HG03521 (cell line): ENCODE measurements at regions not wholly inside any gene's neighbourhood (a gene's known extent, or its start where the extent isn't known, plus 50 kb on each side); places are given as distances from the start of the nearest gene placed in this dataset.

Source experiments
- ATAC-seq: cut with Tn5 transposase; IDR thresholded peaks from one replicate; pipeline ENCODE4 v1.9.1; 2021; ENCODE audit warnings: mild to moderate bottlenecking, moderate library complexity; ENCODE audit not compliant: unreplicated experiment

- ATAC-seq: no peak
Measured at GRCh38 chr2:42888321-42889245, 96.2 kb upstream of the HAAO start.

GRCh38 chr2:42886921-42887320, 94.5 kb upstream of the HAAO start:
- no peak for ATAC-seq

GRCh38 chr2:42882756-42883155, 90.4 kb upstream of the HAAO start:
- no peak for ATAC-seq

- no peak for ATAC-seq
Measured at GRCh38 chr2:42881732-42882131, 89.3 kb upstream of the HAAO start.

- ATAC-seq: no peak
Measured at GRCh38 chr2:42880738-42881690, 88.6 kb upstream of the HAAO start.

GRCh38 chr2:42879913-42880737, 87.7 kb upstream of the HAAO start:
- no peak for ATAC-seq

GRCh38 chr2:42879121-42879705, 86.8 kb upstream of the HAAO start:
- no peak for ATAC-seq

- peak; percentile 80 for ATAC-seq
Measured at GRCh38 chr2:42878581-42878980, 86.2 kb upstream of the HAAO start.

GRCh38 chr2:42877936-42878335, 85.6 kb upstream of the HAAO start:
- no peak for ATAC-seq

- no peak for ATAC-seq
Measured at GRCh38 chr2:42877511-42877910, 85.1 kb upstream of the HAAO start.

- ATAC-seq: no peak
Measured at GRCh38 chr2:42876326-42876751, 84.0 kb upstream of the HAAO start.

GRCh38 chr2:42875880-42876279, 83.5 kb upstream of the HAAO start:
- ATAC-seq: no peak

GRCh38 chr2:42874949-42875801, 82.8 kb upstream of the HAAO start:
- no peak for ATAC-seq

- ATAC-seq: no peak
Measured at GRCh38 chr2:42872721-42873120, 80.3 kb upstream of the HAAO start.

- ATAC-seq: no peak
Measured at GRCh38 chr2:42871372-42871771, 79.0 kb upstream of the HAAO start.

GRCh38 chr2:42868874-42869273, 76.5 kb upstream of the HAAO start:
- no peak for ATAC-seq

- no peak for ATAC-seq
Measured at GRCh38 chr2:42868096-42868495, 75.7 kb upstream of the HAAO start.

GRCh38 chr2:42867093-42868065, 75.0 kb upstream of the HAAO start:
- no peak for ATAC-seq
